ENCODE measurements at regions not wholly inside any gene's neighbourhood (a gene's known extent, or its start where the extent isn't known, plus 50 kb on each side); places are given as distances from the start of the nearest gene placed in this dataset.

DNA sequence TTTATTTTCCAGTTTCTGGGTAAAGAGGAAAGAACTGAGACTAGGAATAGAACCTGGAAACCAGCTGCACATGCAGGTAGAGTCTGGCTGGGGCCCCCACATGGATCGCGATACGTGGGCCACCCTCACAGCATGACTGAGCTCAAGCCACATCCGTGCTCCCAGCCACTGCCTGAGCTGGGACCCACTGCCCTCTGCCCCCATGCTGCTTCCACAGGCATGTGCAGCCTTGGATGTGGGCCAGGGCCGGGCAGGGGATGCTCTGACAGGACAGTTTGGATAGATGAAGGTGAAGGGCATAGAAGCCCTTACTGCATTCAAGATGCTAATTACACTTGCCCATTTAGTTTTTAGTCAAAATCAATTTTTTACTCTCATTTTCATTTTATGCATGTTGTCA is 321.2 kb downstream of the DCDC2C start:
- WGBS, 2 experiments (ENCODE audit: low coverage in 1 of 2, low lambda C conversion rate in 2 of 2, missing lambda C conversion rate in 2 of 2): 60% methylated on average over 5 of the region's 5 CpGs
- in situ Hi-C loops (cut with MboI): no loop called here
- no peaks in the 10 kb centered on the region for H3K36me3 ChIP-seq (ENCODE audit: low read depth)

DNA sequence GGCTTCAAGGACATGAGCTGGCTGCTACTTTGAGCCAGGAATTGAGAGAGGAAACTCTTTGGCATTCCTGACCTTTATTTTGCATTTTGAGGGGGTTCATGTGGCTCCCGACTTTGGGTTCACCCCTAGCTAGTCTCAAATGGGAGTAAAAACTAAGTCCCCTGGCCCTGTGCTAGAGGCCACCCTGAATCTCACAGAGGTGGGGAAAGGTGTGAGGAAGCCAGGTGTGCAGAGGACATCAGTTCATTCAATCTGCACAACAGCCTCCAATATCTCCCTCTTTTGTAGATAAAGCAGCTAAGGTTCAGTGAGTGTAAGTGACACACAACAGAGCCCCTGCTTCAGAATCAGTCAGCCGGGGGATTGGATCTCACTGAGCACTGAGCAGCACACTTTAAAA is 325.7 kb downstream of the DCDC2C start:
- Histone ChIP-seq H3K36me3 (ENCODE audit: low read depth) (no peaks in the 10 kb centered on the region), H3K9ac (no peak overlapping the region), H3K4me2 (ENCODE audit: unreplicated experiment) (no peak overlapping the region), H3K4me3 (no peak overlapping the region), H3K9me3 (ENCODE audit: low read depth) (no peaks in the 10 kb centered on the region), H2AFZ (no peak overlapping the region), H3K9me2 (ENCODE audit: insufficient read depth) (no peaks in the 10 kb centered on the region), H4K20me1 (ENCODE audit: insufficient read depth) (no peaks in the 10 kb centered on the region), H3K27ac (no peak overlapping the region), H3K79me2 (ENCODE audit: insufficient read depth) (no peaks in the 10 kb centered on the region), H3K27me3 (replicated peaks; ENCODE audit: insufficient read depth) (no peaks in the 10 kb centered on the region), H3F3A (ENCODE audit: insufficient read depth) (no peaks in the 10 kb centered on the region), H3K4me1 (ENCODE audit: insufficient read depth) (no peaks in the 10 kb centered on the region)
- TF ChIP-seq EZH2phosphoT487 (IDR thresholded peaks at IDR 0.05; ENCODE audit: insufficient read depth, low read depth): no peak
- no peak for TF ChIP-seq EZH2 (IDR thresholded peaks at IDR 0.05; ENCODE audit: insufficient read depth, poor library complexity, severe bottlenecking)
- no peak for DNase-seq
- in situ Hi-C loops (cut with MboI): no loop called here
- 4 to 10% methylated on average over 2 of the region's 2 CpGs for WGBS, 2 experiments (ENCODE audit: low coverage in 1 of 2, low lambda C conversion rate in 2 of 2, missing lambda C conversion rate in 2 of 2)

More for the DNA sequence above, 321.2 kb downstream of the DCDC2C start:
- H3K9me2 ChIP-seq (ENCODE audit: insufficient read depth): no peaks in the 10 kb centered on the region
- no peak overlapping the region for H2AFZ ChIP-seq
- no peak overlapping the region for H3K9ac ChIP-seq
- H3K9me3 ChIP-seq (ENCODE audit: low read depth): no peaks in the 10 kb centered on the region
- no peak for TF ChIP-seq EZH2 (IDR thresholded peaks at IDR 0.05; ENCODE audit: insufficient read depth, poor library complexity, severe bottlenecking)
- H3K4me2 ChIP-seq (ENCODE audit: unreplicated experiment): no peak overlapping the region
- H3K79me2 ChIP-seq (ENCODE audit: insufficient read depth): no peaks in the 10 kb centered on the region
- no peaks in the 10 kb centered on the region for H3F3A ChIP-seq (ENCODE audit: insufficient read depth)
- H3K4me3 ChIP-seq: no peak overlapping the region
- H3K27ac ChIP-seq: no peak overlapping the region
- no peak for DNase-seq
- H4K20me1 ChIP-seq (ENCODE audit: insufficient read depth): no peaks in the 10 kb centered on the region
- H3K4me1 ChIP-seq (ENCODE audit: insufficient read depth): no peaks in the 10 kb centered on the region
- no peaks in the 10 kb centered on the region for H3K27me3 ChIP-seq (replicated peaks; ENCODE audit: insufficient read depth)

DNA sequence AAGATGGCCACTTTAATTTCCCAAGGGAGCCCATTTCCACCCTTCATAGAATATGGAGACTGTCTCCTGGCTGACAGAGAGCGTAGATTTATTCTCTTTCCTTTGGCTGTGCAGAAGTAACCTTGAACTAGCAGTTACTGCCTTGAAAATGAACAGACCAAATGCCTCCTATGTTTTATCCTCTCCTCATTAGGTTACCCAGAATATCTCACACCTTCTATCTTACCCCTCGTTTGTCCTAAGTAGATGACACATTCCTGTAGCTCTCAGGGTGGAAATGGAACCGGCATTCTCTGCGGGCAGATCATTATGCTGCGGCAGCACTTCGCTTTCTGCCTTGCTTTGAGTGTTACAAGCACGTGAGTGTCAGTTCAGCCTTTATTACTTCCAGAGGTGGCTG is 336.5 kb downstream of the DCDC2C start:
- H4K20me1 ChIP-seq (ENCODE audit: insufficient read depth): no peaks in the 10 kb centered on the region
- H3K4me2 ChIP-seq (ENCODE audit: unreplicated experiment): no peak overlapping the region
- no peaks in the 10 kb centered on the region for H3K79me2 ChIP-seq (ENCODE audit: insufficient read depth)
- no peak for TF ChIP-seq EZH2 (IDR thresholded peaks at IDR 0.05; ENCODE audit: insufficient read depth, poor library complexity, severe bottlenecking)
- no peak for TF ChIP-seq EZH2phosphoT487 (IDR thresholded peaks at IDR 0.05; ENCODE audit: insufficient read depth, low read depth)
- DNase-seq: no peak
- H3F3A ChIP-seq (ENCODE audit: insufficient read depth): no peaks in the 10 kb centered on the region
- no peaks in the 10 kb centered on the region for H3K9me3 ChIP-seq (ENCODE audit: low read depth)
- H3K4me3 ChIP-seq: no peak overlapping the region
- in situ Hi-C loops (cut with MboI): no loop called here
- H3K27me3 ChIP-seq (replicated peaks; ENCODE audit: insufficient read depth): no peaks in the 10 kb centered on the region
- no peak overlapping the region for H3K9ac ChIP-seq
- no peaks in the 10 kb centered on the region for H3K36me3 ChIP-seq (ENCODE audit: low read depth)
- no peak overlapping the region for H3K27ac ChIP-seq
- H3K9me2 ChIP-seq (ENCODE audit: insufficient read depth): no peaks in the 10 kb centered on the region
- H2AFZ ChIP-seq: no peak overlapping the region
- no peaks in the 10 kb centered on the region for H3K4me1 ChIP-seq (ENCODE audit: insufficient read depth)
- 3 to 6% methylated on average over 7 of the region's 7 CpGs for WGBS, 2 experiments (ENCODE audit: low coverage in 1 of 2, low lambda C conversion rate in 2 of 2, missing lambda C conversion rate in 2 of 2)

DNA sequence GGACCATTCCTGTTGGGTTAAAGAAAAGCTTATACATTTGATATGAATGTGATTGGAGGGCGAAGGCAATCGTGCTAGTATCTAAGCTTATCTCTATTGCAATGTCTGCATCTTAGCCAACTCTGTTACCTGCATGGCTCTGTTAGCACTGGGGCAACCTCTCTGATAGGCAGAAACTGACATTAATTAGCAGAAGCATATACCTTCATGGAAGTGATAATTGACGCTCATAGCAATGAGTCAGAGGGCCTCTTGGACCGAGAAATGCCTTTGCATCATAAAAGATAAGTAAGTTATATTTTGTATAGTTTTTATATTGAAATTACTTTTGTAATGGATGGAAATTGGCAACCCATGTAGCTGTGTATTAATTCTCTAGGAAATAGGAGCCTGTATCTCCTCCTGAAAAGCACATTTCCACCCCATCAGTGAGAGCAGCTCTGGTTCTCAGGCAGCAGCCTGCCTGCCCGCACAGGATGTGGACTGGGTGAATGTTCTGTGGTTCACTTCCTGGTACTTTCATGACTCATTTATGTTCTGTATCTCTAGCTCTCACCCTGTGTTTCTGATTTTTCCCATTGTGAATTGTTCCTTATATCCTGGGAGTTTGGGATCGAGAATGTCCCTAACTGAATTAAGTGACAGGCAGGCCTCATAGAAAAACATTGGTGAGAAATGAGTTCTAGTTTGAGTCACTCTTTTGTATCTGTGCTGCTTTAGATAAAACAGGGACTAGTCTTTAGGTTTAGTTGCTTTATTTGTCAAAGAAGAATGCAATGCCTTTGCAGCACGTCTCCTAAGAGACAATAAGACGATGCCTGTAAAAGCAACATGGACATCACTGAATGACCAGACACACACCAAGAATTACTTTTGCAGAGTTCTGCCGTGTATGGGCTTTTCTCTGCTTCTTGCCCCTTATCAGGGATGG is 344.9 kb downstream of the DCDC2C start:
- Histone ChIP-seq H3K27ac (no peak overlapping the region), H3K4me1 (ENCODE audit: insufficient read depth) (no peaks in the 10 kb centered on the region), H4K20me1 (ENCODE audit: insufficient read depth) (no peaks in the 10 kb centered on the region), H3K79me2 (ENCODE audit: insufficient read depth) (no peaks in the 10 kb centered on the region), H3K9me3 (ENCODE audit: low read depth) (no peaks in the 10 kb centered on the region), H3K9me2 (ENCODE audit: insufficient read depth) (no peaks in the 10 kb centered on the region), H3K27me3 (replicated peaks; ENCODE audit: insufficient read depth) (no peaks in the 10 kb centered on the region), H2AFZ (no peak overlapping the region), H3F3A (ENCODE audit: insufficient read depth) (no peaks in the 10 kb centered on the region), H3K4me2 (ENCODE audit: unreplicated experiment) (no peak overlapping the region), H3K4me3 (no peak overlapping the region), H3K9ac (no peak overlapping the region), H3K36me3 (ENCODE audit: low read depth) (no peaks in the 10 kb centered on the region)
- DNase-seq: no peak
- TF ChIP-seq EZH2 (IDR thresholded peaks at IDR 0.05; ENCODE audit: insufficient read depth, poor library complexity, severe bottlenecking) (no peak), EZH2phosphoT487 (IDR thresholded peaks at IDR 0.05; ENCODE audit: insufficient read depth, low read depth) (no peak)
- WGBS, 2 experiments (ENCODE audit: low coverage in 1 of 2, low lambda C conversion rate in 2 of 2, missing lambda C conversion rate in 2 of 2): 14 to 19% methylated on average over 9 of the region's 9 CpGs
- in situ Hi-C loops (cut with MboI): no loop called here

Measured in GM23248 (cell line).